22Rv1 (cell line): ENCODE measurements at regions not wholly inside any gene's neighbourhood (a gene's known extent, or its start where the extent isn't known, plus 50 kb on each side); places are given as distances from the start of the nearest gene placed in this dataset.

Source experiments
- H3K27ac ChIP-seq: fragments of 450-650 bp; 2 replicates; pipeline ENCODE4 v1.5.1; 2017
- ZFX ChIP-seq: fragments of 450-650 bp; IDR thresholded peaks from 2 replicates; pipeline ENCODE4 v1.6.1; 2017; ENCODE audit warnings: antibody characterized with exemption, borderline replicate concordance
- TF ChIP-seq, protein P1 (sequence below): fragments of 450-650 bp; IDR thresholded peaks from 2 replicates; pipeline ENCODE4 v1.5.1; 2017; ENCODE audit warnings: mild to moderate bottlenecking

DNA sequence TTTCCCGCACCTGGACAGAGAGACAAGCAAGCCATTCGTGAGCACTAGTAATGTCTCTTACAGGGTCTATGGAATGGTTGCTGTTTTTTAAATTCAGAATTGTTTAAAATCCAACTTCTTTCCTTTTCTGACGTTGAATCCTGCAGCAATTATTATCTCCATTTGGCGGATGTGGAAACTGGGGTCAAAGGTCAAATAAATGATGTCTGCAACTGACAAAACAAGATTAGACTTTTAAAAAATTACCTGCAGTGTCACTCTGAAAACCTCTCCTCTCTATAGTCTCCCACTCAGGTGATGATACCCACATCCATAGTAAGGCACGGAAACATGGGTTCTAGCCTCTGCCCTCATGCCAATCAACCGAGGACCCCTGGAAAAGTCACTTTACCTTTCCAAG lies 142.7 kb upstream of the SMIM23 start:
- TF ChIP-seq ZFX, result no peak
- TF ChIP-seq, protein P1, sequence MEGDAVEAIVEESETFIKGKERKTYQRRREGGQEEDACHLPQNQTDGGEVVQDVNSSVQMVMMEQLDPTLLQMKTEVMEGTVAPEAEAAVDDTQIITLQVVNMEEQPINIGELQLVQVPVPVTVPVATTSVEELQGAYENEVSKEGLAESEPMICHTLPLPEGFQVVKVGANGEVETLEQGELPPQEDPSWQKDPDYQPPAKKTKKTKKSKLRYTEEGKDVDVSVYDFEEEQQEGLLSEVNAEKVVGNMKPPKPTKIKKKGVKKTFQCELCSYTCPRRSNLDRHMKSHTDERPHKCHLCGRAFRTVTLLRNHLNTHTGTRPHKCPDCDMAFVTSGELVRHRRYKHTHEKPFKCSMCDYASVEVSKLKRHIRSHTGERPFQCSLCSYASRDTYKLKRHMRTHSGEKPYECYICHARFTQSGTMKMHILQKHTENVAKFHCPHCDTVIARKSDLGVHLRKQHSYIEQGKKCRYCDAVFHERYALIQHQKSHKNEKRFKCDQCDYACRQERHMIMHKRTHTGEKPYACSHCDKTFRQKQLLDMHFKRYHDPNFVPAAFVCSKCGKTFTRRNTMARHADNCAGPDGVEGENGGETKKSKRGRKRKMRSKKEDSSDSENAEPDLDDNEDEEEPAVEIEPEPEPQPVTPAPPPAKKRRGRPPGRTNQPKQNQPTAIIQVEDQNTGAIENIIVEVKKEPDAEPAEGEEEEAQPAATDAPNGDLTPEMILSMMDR, result no peak
- no peak overlapping the region for H3K27ac ChIP-seq

DNA sequence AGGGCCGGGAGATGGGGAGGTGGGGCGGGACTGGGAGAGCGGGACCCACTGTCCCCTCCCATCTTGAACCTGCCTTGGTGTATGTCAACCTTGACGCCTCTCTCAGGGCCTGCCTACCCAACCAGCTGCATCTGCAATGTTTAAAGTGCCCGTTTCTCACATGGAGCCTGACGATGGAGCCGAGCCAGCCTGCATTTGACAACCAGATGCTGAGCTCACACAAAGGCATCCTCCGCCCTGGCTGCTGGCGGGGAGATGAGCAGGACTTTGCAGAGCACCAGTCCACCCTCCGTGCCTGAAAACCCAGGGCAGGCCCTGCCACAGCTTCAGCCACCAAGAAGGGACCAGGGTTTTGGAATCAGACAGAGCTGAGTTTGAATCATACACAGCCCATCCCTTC lies 141.1 kb upstream of the SMIM23 start:
- H3K27ac ChIP-seq, result no peak overlapping the region
- TF ChIP-seq, protein P1, result no peak
- TF ChIP-seq ZFX, result no peak

DNA sequence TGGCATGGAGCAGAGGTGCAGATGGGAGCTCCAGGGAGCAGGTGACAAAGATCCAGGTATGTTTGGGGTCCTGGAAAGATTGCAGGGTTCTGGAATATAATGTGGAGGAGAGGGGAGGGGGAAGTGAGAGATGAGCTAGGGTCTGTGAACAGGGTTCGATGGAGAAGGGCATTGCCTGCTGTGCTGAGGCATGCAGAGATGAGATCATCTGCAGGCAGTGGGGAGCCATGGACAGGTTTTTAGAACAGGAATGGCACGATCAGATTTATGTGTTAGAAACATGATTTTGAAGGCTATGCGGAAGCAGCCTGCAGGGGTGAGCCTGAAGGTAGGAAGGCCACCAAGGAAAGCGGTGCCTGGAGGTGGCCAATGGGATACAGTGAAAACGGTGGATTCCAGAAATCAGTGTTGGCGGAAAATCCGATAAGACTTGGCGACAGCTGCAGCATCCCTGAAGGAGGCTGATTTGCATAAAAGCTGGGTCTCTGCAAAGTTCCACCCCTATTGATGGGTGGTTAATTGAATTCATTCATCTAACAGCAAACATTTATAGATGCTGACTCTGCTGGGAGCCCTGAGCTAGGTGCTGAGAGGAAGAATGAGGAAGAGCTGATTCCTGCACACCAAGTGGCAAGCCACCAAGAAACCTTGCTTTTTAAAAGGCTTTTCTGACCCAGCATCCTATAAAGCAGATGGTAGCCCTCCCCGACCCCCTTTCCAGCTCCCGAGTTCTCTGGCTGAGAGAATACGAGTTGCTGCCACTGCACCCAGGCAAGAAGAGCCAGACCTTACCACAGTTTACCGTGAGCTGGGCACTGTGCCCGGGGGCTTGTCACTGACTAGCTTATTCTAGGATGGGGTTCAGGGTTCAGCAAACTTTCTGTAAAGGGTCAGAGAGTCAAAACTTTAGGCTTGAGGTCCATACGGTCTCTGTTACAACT lies 139.2 kb upstream of the SMIM23 start:
- H3K27ac ChIP-seq, result no peak overlapping the region
- no peak for TF ChIP-seq ZFX
- TF ChIP-seq, protein P1, result no peak

DNA sequence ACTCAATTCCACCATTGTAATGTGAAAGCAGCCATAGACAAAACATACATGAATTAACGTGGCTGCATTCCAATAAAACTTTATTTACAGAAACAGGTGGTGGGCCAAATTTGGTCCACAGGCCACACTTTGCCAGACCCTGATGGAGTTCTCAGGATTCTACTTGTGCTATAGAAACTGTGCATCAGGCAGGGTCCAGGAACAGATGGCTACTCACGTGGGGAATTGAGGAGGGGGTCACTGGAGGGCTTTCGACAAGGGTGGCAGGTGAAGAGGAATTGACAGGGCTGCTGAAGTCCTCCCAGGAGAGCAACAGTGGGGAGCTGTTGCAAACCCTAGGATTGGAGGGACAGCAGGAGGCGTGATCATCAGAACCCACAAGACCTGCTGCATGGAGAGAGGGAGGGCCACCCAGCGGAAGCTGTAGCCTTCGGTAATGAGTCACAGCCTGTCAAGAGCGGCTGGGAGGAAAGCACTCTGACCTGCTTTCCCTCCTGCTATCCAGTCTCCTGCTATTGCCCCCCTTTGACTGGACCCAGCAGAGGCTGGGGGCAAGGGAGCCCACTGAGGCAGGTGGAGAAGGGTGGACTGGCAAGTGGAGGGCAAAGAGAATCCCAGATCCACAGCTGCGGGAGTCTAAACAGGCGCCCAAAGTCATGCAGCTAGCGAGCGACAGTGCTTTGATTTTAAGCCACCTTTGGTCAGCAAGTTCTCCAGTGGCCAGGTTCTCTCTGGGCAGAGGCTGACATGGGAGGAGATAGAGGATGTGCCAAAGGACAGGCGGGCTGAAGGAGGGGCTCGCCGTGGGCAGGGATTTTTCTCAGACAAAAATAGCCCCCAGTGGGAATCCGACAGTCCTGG lies 138.3 kb upstream of the SMIM23 start:
- TF ChIP-seq ZFX, result no peak
- TF ChIP-seq, protein P1, result no peak
- H3K27ac ChIP-seq, result no peak overlapping the region

DNA sequence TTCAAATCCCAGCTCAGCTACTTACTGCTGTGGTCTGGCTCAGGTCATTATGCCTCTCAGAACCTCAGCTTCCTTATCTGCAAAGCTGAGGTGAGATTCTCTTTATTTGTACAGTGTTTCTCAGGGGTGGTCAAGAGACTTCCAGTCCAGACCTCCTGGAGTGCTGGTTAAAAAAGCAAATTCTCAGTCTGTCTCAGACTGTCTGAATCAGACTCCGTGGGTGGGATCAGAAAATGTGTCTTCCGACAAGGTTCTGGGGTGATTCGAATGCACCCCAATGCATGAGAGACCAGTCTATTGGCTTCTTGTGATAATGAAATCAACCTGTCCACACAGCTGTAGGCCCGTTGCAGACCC lies 137.7 kb upstream of the SMIM23 start:
- no peak overlapping the region for H3K27ac ChIP-seq
- TF ChIP-seq, protein P1, result no peak
- TF ChIP-seq ZFX, result no peak

DNA sequence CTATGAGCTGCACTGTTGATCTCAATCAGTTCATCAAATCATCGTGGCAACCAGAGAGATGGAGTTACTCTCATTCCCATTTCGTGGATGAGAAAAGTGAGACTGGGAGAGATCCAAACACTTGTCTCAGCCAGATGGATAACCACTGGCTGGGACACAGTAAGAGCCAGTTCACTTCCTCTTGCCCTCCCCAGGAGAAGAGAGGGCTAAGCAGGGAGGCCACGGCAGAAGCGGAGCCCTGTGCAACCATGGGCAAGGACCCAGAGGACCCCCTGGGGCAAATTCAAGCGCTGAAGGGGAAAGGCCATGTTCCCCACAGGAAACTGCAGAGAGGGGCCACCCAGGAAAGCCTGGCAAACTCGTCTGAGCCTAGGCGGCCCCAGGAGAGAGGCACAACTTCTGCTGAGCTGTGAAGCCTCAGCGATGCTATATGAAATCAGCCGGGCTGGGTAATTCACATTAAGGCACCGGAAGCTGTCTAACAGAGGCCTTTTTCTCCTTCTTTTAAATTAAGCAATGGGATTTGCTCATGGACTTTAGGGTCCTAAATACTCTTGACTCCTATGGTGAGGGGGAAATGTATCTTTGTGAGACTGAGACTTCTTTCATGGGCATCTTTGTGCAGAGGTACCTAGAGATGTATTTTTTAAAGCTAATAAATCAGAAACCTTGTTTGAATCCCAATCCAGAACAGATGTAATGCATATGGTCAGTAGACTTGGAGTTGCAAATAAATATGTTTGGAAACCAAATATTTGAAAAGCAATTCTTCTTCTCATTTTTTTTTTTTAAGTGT lies 137.1 kb upstream of the SMIM23 start:
- no peak overlapping the region for H3K27ac ChIP-seq
- TF ChIP-seq ZFX, result no peak
- TF ChIP-seq, protein P1, result no peak
